HG02943 (cell line): ENCODE measurements at regions not wholly inside any gene's neighbourhood (a gene's known extent, or its start where the extent isn't known, plus 50 kb on each side); places are given as distances from the start of the nearest gene placed in this dataset.

Source experiments
- ATAC-seq: cut with Tn5 transposase; IDR thresholded peaks from one replicate; pipeline ENCODE4 v1.9.1; 2021; ENCODE audit warnings: mild to moderate bottlenecking, low read depth, moderate library complexity; ENCODE audit not compliant: unreplicated experiment

GRCh38 chr15:100806157-100806556 lies 73.5 kb upstream of the ALDH1A3 start:
- ATAC-seq, result no peak

GRCh38 chr15:100807028-100807427 lies 72.6 kb upstream of the ALDH1A3 start:
- ATAC-seq, result no peak

GRCh38 chr15:100808691-100809090 lies 70.9 kb upstream of the ALDH1A3 start:
- ATAC-seq, result no peak

- ATAC-seq, result no peak
Measured at GRCh38 chr15:100809151-100809550, 70.5 kb upstream of the ALDH1A3 start.

- ATAC-seq, result no peak
Measured at GRCh38 chr15:100809587-100809986, 70.0 kb upstream of the ALDH1A3 start.

GRCh38 chr15:100810229-100810628 lies 69.4 kb upstream of the ALDH1A3 start:
- ATAC-seq, result no peak

- ATAC-seq, result no peak
Measured at GRCh38 chr15:100810831-100811230, 68.8 kb upstream of the ALDH1A3 start.

GRCh38 chr15:100812802-100813201 lies 66.8 kb upstream of the ALDH1A3 start:
- ATAC-seq, result no peak

- no peak for ATAC-seq
Measured at GRCh38 chr15:100818927-100819326, 60.7 kb upstream of the ALDH1A3 start.

- no peak for ATAC-seq
Measured at GRCh38 chr15:100820528-100820927, 59.1 kb upstream of the ALDH1A3 start.

GRCh38 chr15:100821327-100821726 lies 58.3 kb upstream of the ALDH1A3 start:
- no peak for ATAC-seq

- no peak for ATAC-seq
Measured at GRCh38 chr15:100824211-100824610, 55.4 kb upstream of the ALDH1A3 start.

GRCh38 chr15:100829457-100829856 lies 50.2 kb upstream of the ALDH1A3 start:
- ATAC-seq, result no peak
